ENCODE measurements at regions not wholly inside any gene's neighbourhood (a gene's known extent, or its start where the extent isn't known, plus 50 kb on each side); places are given as distances from the start of the nearest gene placed in this dataset.

DNA sequence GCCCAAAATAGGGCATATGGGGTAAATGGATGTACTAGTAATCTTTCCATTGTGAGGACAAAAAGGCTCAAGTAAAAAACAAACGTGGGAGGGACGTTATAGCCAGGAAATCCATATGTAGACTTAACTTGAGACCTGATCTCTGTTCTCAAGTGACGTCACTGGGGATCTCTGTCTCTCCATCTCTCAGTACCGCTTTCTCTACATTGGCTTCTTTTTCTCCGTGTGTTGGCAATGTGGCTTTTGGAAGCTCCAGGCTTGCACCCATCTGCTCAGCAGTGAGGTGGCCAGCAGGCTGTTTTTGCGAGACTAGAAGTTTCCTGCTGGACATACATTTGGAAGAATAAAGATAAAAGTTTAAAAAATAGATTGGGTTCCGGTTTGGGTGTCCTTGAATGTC, 66.0 kb upstream of the NRXN3 start:
- TF ChIP-seq, protein P1, sequence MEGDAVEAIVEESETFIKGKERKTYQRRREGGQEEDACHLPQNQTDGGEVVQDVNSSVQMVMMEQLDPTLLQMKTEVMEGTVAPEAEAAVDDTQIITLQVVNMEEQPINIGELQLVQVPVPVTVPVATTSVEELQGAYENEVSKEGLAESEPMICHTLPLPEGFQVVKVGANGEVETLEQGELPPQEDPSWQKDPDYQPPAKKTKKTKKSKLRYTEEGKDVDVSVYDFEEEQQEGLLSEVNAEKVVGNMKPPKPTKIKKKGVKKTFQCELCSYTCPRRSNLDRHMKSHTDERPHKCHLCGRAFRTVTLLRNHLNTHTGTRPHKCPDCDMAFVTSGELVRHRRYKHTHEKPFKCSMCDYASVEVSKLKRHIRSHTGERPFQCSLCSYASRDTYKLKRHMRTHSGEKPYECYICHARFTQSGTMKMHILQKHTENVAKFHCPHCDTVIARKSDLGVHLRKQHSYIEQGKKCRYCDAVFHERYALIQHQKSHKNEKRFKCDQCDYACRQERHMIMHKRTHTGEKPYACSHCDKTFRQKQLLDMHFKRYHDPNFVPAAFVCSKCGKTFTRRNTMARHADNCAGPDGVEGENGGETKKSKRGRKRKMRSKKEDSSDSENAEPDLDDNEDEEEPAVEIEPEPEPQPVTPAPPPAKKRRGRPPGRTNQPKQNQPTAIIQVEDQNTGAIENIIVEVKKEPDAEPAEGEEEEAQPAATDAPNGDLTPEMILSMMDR (IDR thresholded peaks at IDR 0.05): no peak
- no peak for TF ChIP-seq POLR2A (IDR thresholded peaks at IDR 0.05)
